GM12891 (cell line): ENCODE measurements at regions not wholly inside any gene's neighbourhood (a gene's known extent, or its start where the extent isn't known, plus 50 kb on each side); places are given as distances from the start of the nearest gene placed in this dataset.

Experiments used
- PAX5 ChIP-seq: IDR thresholded peaks from 2 replicates; pipeline ENCODE4 v1.6.1; 2011; ENCODE audit warnings: low read length, moderate library complexity, mild to moderate bottlenecking; ENCODE audit not compliant: insufficient read depth, severe bottlenecking
- POLR2A ChIP-seq: IDR thresholded peaks from 2 replicates; pipeline ENCODE4 v1.6.1; 2011; ENCODE audit warnings: low read depth, low read length, control low read depth
- POLR2AphosphoS5 ChIP-seq: IDR thresholded peaks from 2 replicates; pipeline ENCODE4 v1.6.1; 2011; ENCODE audit warnings: low read depth, low read length, control low read depth
- POU2F2 ChIP-seq: IDR thresholded peaks from 2 replicates; pipeline ENCODE4 v1.6.1; 2011; ENCODE audit warnings: low read depth, mild to moderate bottlenecking, control low read depth, low read length, moderate library complexity
- SPI1 ChIP-seq: IDR thresholded peaks from 2 replicates; pipeline ENCODE4 v1.6.1; 2011; ENCODE audit warnings: low read depth, low read length, control low read depth
- TAF1 ChIP-seq: IDR thresholded peaks from 2 replicates; pipeline ENCODE4 v1.6.1; 2011; ENCODE audit warnings: low read depth, low read length, control low read depth

DNA sequence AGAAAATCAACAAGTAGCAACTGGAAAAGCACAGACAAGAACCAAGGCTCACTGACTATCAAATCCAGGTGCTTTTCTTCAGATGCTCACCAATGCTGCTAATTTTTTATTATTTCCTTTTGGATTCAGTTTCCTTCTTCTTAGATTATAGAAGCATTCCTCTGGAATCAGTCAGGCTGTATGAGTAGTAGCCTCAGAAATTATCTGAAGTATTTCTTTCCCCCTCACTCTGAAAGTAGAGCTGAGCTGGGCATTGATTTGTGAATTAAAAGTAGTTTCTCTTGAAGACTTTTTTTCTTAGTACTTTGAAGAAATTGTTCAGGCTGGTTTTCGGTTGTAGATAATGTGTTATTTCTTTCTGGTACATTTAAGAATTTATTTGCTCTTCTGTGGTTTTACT is 273.7 kb downstream of the NOL4 start:
- TF ChIP-seq POLR2A (no peak), POLR2AphosphoS5 (no peak), TAF1 (no peak), SPI1 (no peak), PAX5 (no peak), POU2F2 (no peak)
